ENCODE measurements at regions not wholly inside any gene's neighbourhood (a gene's known extent, or its start where the extent isn't known, plus 50 kb on each side); places are given as distances from the start of the nearest gene placed in this dataset.
"Not testable (repeated sequence)": the region's sequence is repeated elsewhere in the genome, so short reads cannot be mapped to it uniquely, and the experiment has no call there.

DNA sequence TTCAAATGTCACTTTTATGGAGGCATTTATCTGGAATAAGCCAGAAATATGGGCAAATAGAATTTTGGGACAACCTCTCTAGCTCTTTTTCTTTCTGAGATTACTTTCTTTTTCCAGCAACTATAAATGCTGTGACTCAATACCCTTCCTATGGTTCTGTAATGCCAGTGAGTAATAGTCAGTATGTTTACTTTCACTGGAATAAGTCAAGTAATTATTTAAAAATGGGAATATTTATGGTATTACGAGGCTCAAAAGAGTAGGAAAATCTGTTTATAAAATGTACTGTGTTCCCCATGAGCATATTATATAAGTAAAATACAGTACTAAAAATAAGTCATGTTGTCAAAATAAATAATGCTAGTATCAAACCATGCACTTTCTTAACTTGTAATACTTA, 750.5 kb downstream of the LUZP2 start:
- H3K4me3 ChIP-seq (ENCODE audit: low read depth, low read length) = no peak overlapping the region
- no peak for TF ChIP-seq CTCF (conservative IDR thresholded peaks at IDR 0.05; ENCODE audit: low read depth, low read length)
- no peak for DNase-seq (ENCODE audit: low read depth)

DNA sequence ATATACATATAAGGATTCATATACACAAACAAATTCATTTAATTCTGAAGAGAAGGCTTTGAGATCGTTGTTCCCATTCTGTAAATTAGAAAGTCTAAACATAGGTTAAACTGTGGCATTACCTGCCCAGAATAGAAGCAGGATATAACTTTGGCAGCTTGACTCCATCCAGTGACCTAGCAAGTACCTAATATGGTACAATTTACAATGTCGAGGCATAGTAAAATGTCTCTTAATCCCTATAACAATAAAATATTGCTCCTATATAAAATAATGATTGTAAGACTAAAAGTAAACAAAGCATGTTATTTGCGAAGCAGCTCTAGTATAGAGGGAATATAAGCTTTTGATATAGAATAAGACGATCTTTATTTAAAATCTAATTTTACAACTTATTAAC, 756.0 kb downstream of the LUZP2 start:
- H3K4me3 ChIP-seq (ENCODE audit: low read depth, low read length) = no peak overlapping the region
- DNase-seq (ENCODE audit: low read depth) = no peak
- no peak for TF ChIP-seq CTCF (conservative IDR thresholded peaks at IDR 0.05; ENCODE audit: low read depth, low read length)

DNA sequence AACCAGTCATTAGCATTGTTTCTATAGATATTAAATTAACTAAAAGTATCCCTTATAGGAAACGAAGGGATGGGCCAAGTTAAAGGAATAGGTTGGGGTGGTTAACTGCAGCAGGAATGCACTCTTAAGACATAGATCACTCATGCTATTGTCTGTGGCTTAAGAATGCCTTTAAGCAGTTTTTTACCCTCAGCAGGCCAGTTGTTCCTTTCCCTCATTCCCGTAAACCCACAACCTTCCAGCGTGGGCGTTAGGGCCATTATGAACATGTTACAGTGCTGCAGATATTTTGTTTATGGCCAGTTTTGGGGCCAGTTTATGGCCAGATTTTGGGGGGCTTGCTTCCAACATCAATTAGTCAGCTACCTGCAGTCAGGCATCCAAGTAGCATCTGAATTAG, 767.0 kb downstream of the LUZP2 start:
- not testable (repeated sequence) for H3K4me3 ChIP-seq (ENCODE audit: low read depth, low read length); DNase-seq (ENCODE audit: low read depth)

GRCh38 chr11:25271301-25271700, 774.4 kb downstream of the LUZP2 start:
- TF ChIP-seq CTCF (conservative IDR thresholded peaks at IDR 0.05; ENCODE audit: low read depth, low read length) = no peak
- no peak for DNase-seq (ENCODE audit: low read depth)
- no peak overlapping the region for H3K4me3 ChIP-seq (ENCODE audit: low read depth, low read length)

DNA sequence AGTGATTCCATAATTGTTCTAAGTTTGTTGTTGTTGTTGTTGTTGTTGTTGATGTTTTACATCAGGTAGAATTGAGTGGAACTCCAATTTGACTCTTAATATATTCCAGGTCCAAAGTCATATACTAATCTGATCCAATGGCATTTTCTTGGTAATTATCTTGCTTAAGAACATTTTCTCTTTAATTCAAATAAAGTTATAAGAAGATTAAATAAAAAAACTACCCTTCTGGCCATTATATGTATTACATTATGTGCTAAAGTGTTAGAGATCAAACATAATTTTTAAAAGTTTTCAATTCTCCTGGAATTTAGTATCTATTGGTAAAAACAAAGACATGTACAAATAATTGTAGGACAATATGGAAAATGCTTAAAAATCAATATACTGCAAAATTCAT, 775.4 kb downstream of the LUZP2 start:
- no peak overlapping the region for H3K4me3 ChIP-seq (ENCODE audit: low read depth, low read length)
- TF ChIP-seq CTCF (conservative IDR thresholded peaks at IDR 0.05; ENCODE audit: low read depth, low read length) = no peak
- no peak for DNase-seq (ENCODE audit: low read depth)

DNA sequence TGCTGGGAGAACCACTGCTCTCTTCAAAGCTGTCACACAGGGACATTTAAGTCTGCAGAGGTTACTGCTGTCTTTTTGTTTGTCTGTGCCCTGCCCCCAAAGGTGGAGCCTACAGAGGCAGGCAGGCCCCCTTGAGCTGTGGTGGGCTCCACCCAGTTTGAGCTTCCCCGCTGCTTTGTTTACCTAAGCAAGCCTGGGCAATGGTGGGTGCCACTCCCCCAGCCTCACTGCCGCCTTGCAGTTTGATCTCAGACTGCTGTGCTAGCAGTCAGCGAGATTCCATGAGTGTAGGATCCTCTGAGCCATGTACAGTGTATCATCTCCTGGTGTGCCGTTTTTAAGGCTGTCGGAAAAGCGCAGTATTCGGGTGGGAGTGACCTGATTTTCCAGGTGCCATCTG, 784.0 kb downstream of the LUZP2 start:
- not testable (repeated sequence) for H3K4me3 ChIP-seq (ENCODE audit: low read depth, low read length); DNase-seq (ENCODE audit: low read depth)

DNA sequence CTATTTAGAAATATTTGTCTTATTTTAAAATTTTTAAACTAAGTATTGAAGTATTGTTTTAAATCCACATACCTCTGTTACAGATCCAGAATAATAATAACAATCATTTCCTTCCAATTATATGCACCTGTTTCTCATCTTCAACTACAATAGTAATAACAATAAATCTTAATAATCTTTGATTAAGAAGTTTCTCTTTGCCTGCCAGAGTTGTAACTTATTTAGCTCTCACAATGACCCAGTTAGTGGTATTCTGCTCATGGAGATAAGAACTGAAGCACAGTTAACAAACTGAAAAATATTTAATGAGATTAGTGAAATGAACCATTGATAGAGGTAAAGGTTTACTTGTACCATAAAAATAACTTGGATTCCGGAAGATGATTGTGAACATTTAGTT, 796.3 kb downstream of the LUZP2 start:
- H3K4me3 ChIP-seq (ENCODE audit: low read depth, low read length) = no peak overlapping the region
- no peak for DNase-seq (ENCODE audit: low read depth)
- no peak for TF ChIP-seq CTCF (conservative IDR thresholded peaks at IDR 0.05; ENCODE audit: low read depth, low read length)

GRCh38 chr11:25298450-25298849, 801.6 kb downstream of the LUZP2 start:
- no peak for DNase-seq (ENCODE audit: low read depth)
- no peak overlapping the region for H3K4me3 ChIP-seq (ENCODE audit: low read depth, low read length)
- no peak for TF ChIP-seq CTCF (conservative IDR thresholded peaks at IDR 0.05; ENCODE audit: low read depth, low read length)

Data from epithelial cell of proximal tubule (primary cell).